ENCODE measurements at regions not wholly inside any gene's neighbourhood (a gene's known extent, or its start where the extent isn't known, plus 50 kb on each side); places are given as distances from the start of the nearest gene placed in this dataset.
"Not testable (repeated sequence)": the region's sequence is repeated elsewhere in the genome, so short reads cannot be mapped to it uniquely, and the experiment has no call there.

- intact Hi-C loops (cut with micrococcal nuclease) = no loop called here
These were observed 168.7 kb downstream of the KCNS3 start for GRCh38 chr2:18047213-18047611.

- intact Hi-C loops (cut with micrococcal nuclease) = no loop called here
These were observed 168.2 kb downstream of the KCNS3 start for GRCh38 chr2:18046558-18047212.

- intact Hi-C loops (cut with micrococcal nuclease) = no loop called here
These were observed 167.6 kb downstream of the KCNS3 start for GRCh38 chr2:18046017-18046416.

GRCh38 chr2:18045230-18045629, 166.8 kb downstream of the KCNS3 start:
- intact Hi-C loops (cut with micrococcal nuclease) = no loop called here

GRCh38 chr2:18017381-18017780, 138.9 kb downstream of the KCNS3 start:
- intact Hi-C loops (cut with micrococcal nuclease) = not testable (repeated sequence)

GRCh38 chr2:18009891-18010290, 131.4 kb downstream of the KCNS3 start:
- intact Hi-C loops (cut with micrococcal nuclease) = no loop called here

GRCh38 chr2:18005411-18005810, 126.9 kb downstream of the KCNS3 start:
- intact Hi-C loops (cut with micrococcal nuclease) = no loop called here

- intact Hi-C loops (cut with micrococcal nuclease) = no loop called here
These were observed 123.2 kb downstream of the KCNS3 start for GRCh38 chr2:18001671-18002070.

GRCh38 chr2:17996978-17997377, 118.5 kb downstream of the KCNS3 start:
- intact Hi-C loops (cut with micrococcal nuclease) = no loop called here

- intact Hi-C loops (cut with micrococcal nuclease) = no loop called here
These were observed 117.1 kb downstream of the KCNS3 start for GRCh38 chr2:17995593-17995992.

All from T-helper 2 cell treated with Interferon-gamma antibody and Interleukin-4, amounts not matched to agents 100 ng/mL and 5 ng/mL, for 36 hours (primary cell).